C4-2B (cell line): ENCODE measurements at regions not wholly inside any gene's neighbourhood (a gene's known extent, or its start where the extent isn't known, plus 50 kb on each side); places are given as distances from the start of the nearest gene placed in this dataset.

Experiments used
- ZFX ChIP-seq: fragments of 450-650 bp; IDR thresholded peaks from 2 replicates; pipeline ENCODE4 v1.6.1; 2017
- TF ChIP-seq, protein P1 (sequence below): fragments of 450-650 bp; conservative IDR thresholded peaks from 2 replicates; pipeline ENCODE4 v1.5.1; 2017; ENCODE audit warnings: mild to moderate bottlenecking

DNA sequence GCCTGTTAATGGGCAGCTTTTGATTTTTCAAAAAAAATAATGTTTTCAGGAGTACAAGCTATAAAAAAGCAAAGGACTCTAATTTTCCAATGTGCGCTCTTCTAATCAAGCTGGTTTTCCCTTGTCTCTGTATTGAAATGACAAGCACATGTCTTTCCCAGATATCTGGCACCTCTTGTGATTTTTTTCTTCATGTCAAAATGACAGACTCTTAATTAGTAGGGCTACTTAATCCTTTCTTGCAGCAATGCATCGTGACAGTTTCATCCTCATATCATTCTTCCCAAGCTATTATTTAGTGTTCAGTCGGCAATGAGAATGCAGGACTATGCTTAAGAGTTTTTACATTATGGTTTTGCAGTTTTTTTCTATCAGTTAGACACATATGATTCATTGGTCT, 139.5 kb downstream of the MAGEC1 start:
- TF ChIP-seq, protein P1, sequence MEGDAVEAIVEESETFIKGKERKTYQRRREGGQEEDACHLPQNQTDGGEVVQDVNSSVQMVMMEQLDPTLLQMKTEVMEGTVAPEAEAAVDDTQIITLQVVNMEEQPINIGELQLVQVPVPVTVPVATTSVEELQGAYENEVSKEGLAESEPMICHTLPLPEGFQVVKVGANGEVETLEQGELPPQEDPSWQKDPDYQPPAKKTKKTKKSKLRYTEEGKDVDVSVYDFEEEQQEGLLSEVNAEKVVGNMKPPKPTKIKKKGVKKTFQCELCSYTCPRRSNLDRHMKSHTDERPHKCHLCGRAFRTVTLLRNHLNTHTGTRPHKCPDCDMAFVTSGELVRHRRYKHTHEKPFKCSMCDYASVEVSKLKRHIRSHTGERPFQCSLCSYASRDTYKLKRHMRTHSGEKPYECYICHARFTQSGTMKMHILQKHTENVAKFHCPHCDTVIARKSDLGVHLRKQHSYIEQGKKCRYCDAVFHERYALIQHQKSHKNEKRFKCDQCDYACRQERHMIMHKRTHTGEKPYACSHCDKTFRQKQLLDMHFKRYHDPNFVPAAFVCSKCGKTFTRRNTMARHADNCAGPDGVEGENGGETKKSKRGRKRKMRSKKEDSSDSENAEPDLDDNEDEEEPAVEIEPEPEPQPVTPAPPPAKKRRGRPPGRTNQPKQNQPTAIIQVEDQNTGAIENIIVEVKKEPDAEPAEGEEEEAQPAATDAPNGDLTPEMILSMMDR = no peak
- no peak for TF ChIP-seq ZFX
